Activated naive CD4-positive, alpha-beta T cell treated with anti-CD3 and anti-CD28 coated beads, Interleukin-2, amount 10 ng/mL, durations not matched to agents 7 days and 5 days (primary cell): ENCODE measurements at regions not wholly inside any gene's neighbourhood (a gene's known extent, or its start where the extent isn't known, plus 50 kb on each side); places are given as distances from the start of the nearest gene placed in this dataset.
"Not testable (repeated sequence)": the region's sequence is repeated elsewhere in the genome, so short reads cannot be mapped to it uniquely, and the experiment has no call there.

Experiments used
- CTCF ChIA-PET: fragments of 350-600 bp; sonication (Branson Sonifier 250); formaldehyde crosslinking; loops from one replicate; lab custom pipeline; 2021; ENCODE audit warnings: antibody characterized with exemption; lab: Charles Lee
- DNase-seq: peaks from one replicate; pipeline ENCODE4 v3.0.0-alpha.2; 2020
- H3K27ac Mint-ChIP-seq: one replicate; pipeline ENCODE4 v1.8.0; 2021; ENCODE audit warnings: mild to moderate bottlenecking, moderate library complexity, mixed read lengths
- H3K27me3 Mint-ChIP-seq: one replicate; pipeline ENCODE4 v1.8.0; 2021; ENCODE audit warnings: mild to moderate bottlenecking, mixed read lengths
- H3K36me3 Mint-ChIP-seq: one replicate; pipeline ENCODE4 v1.8.0; 2021; ENCODE audit warnings: mixed read lengths
- H3K4me1 Mint-ChIP-seq: one replicate; pipeline ENCODE4 v1.8.0; 2021; ENCODE audit warnings: mixed read lengths
- H3K4me3 Mint-ChIP-seq: one replicate; pipeline ENCODE4 v1.8.0; 2021; ENCODE audit warnings: mild to moderate bottlenecking, moderate library complexity, mixed read lengths
- H3K9me3 Mint-ChIP-seq: one replicate; pipeline ENCODE4 v1.8.0; 2021; ENCODE audit warnings: mixed read lengths

- H3K27me3 Mint-ChIP-seq, H3K4me1 Mint-ChIP-seq, H3K36me3 Mint-ChIP-seq, CTCF ChIA-PET, H3K27ac Mint-ChIP-seq, DNase-seq, H3K4me3 Mint-ChIP-seq: not testable (repeated sequence)
- H3K9me3 Mint-ChIP-seq: peaks cover 17% of the 10 kb centered on the region
These were observed 790.1 kb upstream of the TPTE start for GRCh38 chr21:9731317-9731716.

- H3K36me3 Mint-ChIP-seq, H3K27ac Mint-ChIP-seq, H3K27me3 Mint-ChIP-seq, H3K4me3 Mint-ChIP-seq, CTCF ChIA-PET, H3K4me1 Mint-ChIP-seq, DNase-seq, H3K9me3 Mint-ChIP-seq: not testable (repeated sequence)
These were observed 788.8 kb upstream of the TPTE start for GRCh38 chr21:9732605-9733004.

GRCh38 chr21:9733761-9734558 lies 787.4 kb upstream of the TPTE start:
- H3K4me3 Mint-ChIP-seq, H3K36me3 Mint-ChIP-seq, H3K4me1 Mint-ChIP-seq, H3K27me3 Mint-ChIP-seq, H3K27ac Mint-ChIP-seq, CTCF ChIA-PET, DNase-seq: not testable (repeated sequence)
- peaks cover 10% of the 10 kb centered on the region for H3K9me3 Mint-ChIP-seq

GRCh38 chr21:9735421-9735961 lies 785.9 kb upstream of the TPTE start:
- DNase-seq: no peak
- Mint-ChIP-seq H3K4me3 (no peak overlapping the region), H3K4me1 (no peaks in the 10 kb centered on the region), H3K27ac (no peak overlapping the region), H3K9me3 (peaks cover 21% of the 10 kb centered on the region), H3K36me3 (no peaks in the 10 kb centered on the region), H3K27me3 (no peaks in the 10 kb centered on the region)
- CTCF ChIA-PET: no interaction called here

- H3K4me3 Mint-ChIP-seq, H3K36me3 Mint-ChIP-seq, H3K27ac Mint-ChIP-seq, H3K27me3 Mint-ChIP-seq, CTCF ChIA-PET, DNase-seq, H3K4me1 Mint-ChIP-seq: not testable (repeated sequence)
- peaks cover 27% of the 10 kb centered on the region for H3K9me3 Mint-ChIP-seq
These were observed 784.1 kb upstream of the TPTE start for GRCh38 chr21:9737301-9737700.

GRCh38 chr21:9737871-9738515 lies 783.4 kb upstream of the TPTE start:
- CTCF ChIA-PET, H3K36me3 Mint-ChIP-seq, H3K4me1 Mint-ChIP-seq, H3K27me3 Mint-ChIP-seq, H3K27ac Mint-ChIP-seq, DNase-seq, H3K4me3 Mint-ChIP-seq: not testable (repeated sequence)
- peaks cover 27% of the 10 kb centered on the region for H3K9me3 Mint-ChIP-seq

- CTCF ChIA-PET: no interaction called here
- H3K27me3 Mint-ChIP-seq: no peaks in the 10 kb centered on the region
- peaks cover 27% of the 10 kb centered on the region for H3K9me3 Mint-ChIP-seq
- no peaks in the 10 kb centered on the region for H3K36me3 Mint-ChIP-seq
- no peak overlapping the region for H3K4me3 Mint-ChIP-seq
- H3K4me1 Mint-ChIP-seq: no peaks in the 10 kb centered on the region
- no peak overlapping the region for H3K27ac Mint-ChIP-seq
- no peak for DNase-seq
These were observed 782.9 kb upstream of the TPTE start for GRCh38 chr21:9738527-9738926.

- CTCF ChIA-PET: no interaction called here
- no peaks in the 10 kb centered on the region for H3K27me3 Mint-ChIP-seq
- no peak overlapping the region for H3K4me3 Mint-ChIP-seq
These were observed 782.1 kb upstream of the TPTE start for GRCh38 chr21:9739240-9739639.

GRCh38 chr21:9740177-9740941 lies 781.0 kb upstream of the TPTE start:
- H3K4me3 Mint-ChIP-seq, H3K4me1 Mint-ChIP-seq, CTCF ChIA-PET, DNase-seq, H3K27me3 Mint-ChIP-seq, H3K36me3 Mint-ChIP-seq, H3K27ac Mint-ChIP-seq: not testable (repeated sequence)
- peaks cover 26% of the 10 kb centered on the region for H3K9me3 Mint-ChIP-seq

More at GRCh38 chr21:9739240-9739639, 782.1 kb upstream of the TPTE start:
- Mint-ChIP-seq H3K9me3 (peaks cover 27% of the 10 kb centered on the region), H3K27ac (no peak overlapping the region), H3K36me3 (no peaks in the 10 kb centered on the region), H3K4me1 (no peaks in the 10 kb centered on the region)
- no peak for DNase-seq

- H3K4me1 Mint-ChIP-seq: not testable (repeated sequence)
- H3K9me3 Mint-ChIP-seq: peaks cover 26% of the 10 kb centered on the region
These were observed 780.2 kb upstream of the TPTE start for GRCh38 chr21:9740991-9741742.

GRCh38 chr21:9743566-9743965 lies 777.8 kb upstream of the TPTE start:
- CTCF ChIA-PET, H3K27me3 Mint-ChIP-seq, H3K4me1 Mint-ChIP-seq, H3K36me3 Mint-ChIP-seq, H3K4me3 Mint-ChIP-seq, DNase-seq, H3K27ac Mint-ChIP-seq: not testable (repeated sequence)
- peaks cover 27% of the 10 kb centered on the region for H3K9me3 Mint-ChIP-seq

More at GRCh38 chr21:9740991-9741742, 780.2 kb upstream of the TPTE start:
- DNase-seq, H3K36me3 Mint-ChIP-seq, H3K4me3 Mint-ChIP-seq, H3K27me3 Mint-ChIP-seq, H3K27ac Mint-ChIP-seq, CTCF ChIA-PET: not testable (repeated sequence)

GRCh38 chr21:9744166-9744565 lies 777.2 kb upstream of the TPTE start:
- H3K4me3 Mint-ChIP-seq, H3K27me3 Mint-ChIP-seq, H3K36me3 Mint-ChIP-seq, DNase-seq, CTCF ChIA-PET, H3K4me1 Mint-ChIP-seq, H3K27ac Mint-ChIP-seq: not testable (repeated sequence)
- peaks cover 26% of the 10 kb centered on the region for H3K9me3 Mint-ChIP-seq

- H3K27me3 Mint-ChIP-seq, H3K36me3 Mint-ChIP-seq, H3K4me1 Mint-ChIP-seq, DNase-seq, CTCF ChIA-PET, H3K4me3 Mint-ChIP-seq, H3K27ac Mint-ChIP-seq: not testable (repeated sequence)
- peaks cover 21% of the 10 kb centered on the region for H3K9me3 Mint-ChIP-seq
These were observed 776.8 kb upstream of the TPTE start for GRCh38 chr21:9744593-9744992.
